ENCODE measurements at regions not wholly inside any gene's neighbourhood (a gene's known extent, or its start where the extent isn't known, plus 50 kb on each side); places are given as distances from the start of the nearest gene placed in this dataset.

DNA sequence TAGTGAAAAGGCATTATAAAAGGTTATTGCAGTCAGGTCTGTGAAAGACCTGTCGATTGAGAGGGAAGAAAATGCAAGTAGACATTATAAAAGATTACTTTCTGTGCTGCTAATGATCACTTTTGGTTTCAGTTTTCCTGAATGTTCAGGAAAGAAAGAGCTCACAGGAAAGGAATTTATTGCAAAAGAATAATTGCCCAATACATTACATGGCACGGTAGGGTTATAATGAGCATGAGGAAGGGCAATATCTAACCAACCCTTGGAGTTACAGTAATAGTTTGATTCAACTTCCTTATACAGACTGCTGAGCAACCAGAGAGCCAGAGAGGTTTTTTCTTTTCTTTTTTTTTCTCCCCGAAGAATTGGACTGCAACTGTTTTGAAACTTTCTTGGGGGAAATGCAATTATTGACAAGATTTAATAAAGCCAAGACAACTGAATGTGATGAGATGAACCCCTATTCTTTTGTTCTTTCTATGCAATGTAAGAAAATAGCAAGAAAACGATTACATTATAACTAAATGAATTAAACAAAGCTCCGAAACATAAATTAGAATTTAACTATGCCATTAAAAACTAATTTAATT, 247.0 kb downstream of the C4orf33 start:
- no peak for TF ChIP-seq GLIS3 (CRISPR knock-in tag; IDR thresholded peaks at IDR 0.05)
- TF ChIP-seq, protein P1, sequence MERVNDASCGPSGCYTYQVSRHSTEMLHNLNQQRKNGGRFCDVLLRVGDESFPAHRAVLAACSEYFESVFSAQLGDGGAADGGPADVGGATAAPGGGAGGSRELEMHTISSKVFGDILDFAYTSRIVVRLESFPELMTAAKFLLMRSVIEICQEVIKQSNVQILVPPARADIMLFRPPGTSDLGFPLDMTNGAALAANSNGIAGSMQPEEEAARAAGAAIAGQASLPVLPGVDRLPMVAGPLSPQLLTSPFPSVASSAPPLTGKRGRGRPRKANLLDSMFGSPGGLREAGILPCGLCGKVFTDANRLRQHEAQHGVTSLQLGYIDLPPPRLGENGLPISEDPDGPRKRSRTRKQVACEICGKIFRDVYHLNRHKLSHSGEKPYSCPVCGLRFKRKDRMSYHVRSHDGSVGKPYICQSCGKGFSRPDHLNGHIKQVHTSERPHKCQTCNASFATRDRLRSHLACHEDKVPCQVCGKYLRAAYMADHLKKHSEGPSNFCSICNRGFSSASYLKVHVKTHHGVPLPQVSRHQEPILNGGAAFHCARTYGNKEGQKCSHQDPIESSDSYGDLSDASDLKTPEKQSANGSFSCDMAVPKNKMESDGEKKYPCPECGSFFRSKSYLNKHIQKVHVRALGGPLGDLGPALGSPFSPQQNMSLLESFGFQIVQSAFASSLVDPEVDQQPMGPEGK (CRISPR knock-in tag; IDR thresholded peaks at IDR 0.05; ENCODE audit: borderline replicate concordance): no peak
- TF ChIP-seq, protein P2, sequence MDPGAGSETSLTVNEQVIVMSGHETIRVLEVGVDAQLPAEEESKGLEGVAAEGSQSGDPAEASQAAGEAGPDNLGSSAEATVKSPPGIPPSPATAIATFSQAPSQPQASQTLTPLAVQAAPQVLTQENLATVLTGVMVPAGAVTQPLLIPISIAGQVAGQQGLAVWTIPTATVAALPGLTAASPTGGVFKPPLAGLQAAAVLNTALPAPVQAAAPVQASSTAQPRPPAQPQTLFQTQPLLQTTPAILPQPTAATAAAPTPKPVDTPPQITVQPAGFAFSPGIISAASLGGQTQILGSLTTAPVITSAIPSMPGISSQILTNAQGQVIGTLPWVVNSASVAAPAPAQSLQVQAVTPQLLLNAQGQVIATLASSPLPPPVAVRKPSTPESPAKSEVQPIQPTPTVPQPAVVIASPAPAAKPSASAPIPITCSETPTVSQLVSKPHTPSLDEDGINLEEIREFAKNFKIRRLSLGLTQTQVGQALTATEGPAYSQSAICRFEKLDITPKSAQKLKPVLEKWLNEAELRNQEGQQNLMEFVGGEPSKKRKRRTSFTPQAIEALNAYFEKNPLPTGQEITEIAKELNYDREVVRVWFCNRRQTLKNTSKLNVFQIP (CRISPR knock-in tag; IDR thresholded peaks at IDR 0.05; ENCODE audit: borderline replicate concordance, low read depth): no peak
- no peak for TF ChIP-seq SNAI2 (CRISPR knock-in tag; IDR thresholded peaks at IDR 0.05)
- TF ChIP-seq, protein P3, sequence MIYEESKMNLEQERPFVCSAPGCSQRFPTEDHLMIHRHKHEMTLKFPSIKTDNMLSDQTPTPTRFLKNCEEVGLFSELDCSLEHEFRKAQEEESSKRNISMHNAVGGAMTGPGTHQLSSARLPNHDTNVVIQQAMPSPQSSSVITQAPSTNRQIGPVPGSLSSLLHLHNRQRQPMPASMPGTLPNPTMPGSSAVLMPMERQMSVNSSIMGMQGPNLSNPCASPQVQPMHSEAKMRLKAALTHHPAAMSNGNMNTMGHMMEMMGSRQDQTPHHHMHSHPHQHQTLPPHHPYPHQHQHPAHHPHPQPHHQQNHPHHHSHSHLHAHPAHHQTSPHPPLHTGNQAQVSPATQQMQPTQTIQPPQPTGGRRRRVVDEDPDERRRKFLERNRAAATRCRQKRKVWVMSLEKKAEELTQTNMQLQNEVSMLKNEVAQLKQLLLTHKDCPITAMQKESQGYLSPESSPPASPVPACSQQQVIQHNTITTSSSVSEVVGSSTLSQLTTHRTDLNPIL (CRISPR knock-in tag; IDR thresholded peaks at IDR 0.05; ENCODE audit: low read depth): no peak
- TF ChIP-seq ZNF565 (CRISPR knock-in tag; conservative IDR thresholded peaks at IDR 0.05; ENCODE audit: low read depth): no peak
- no peak for TF ChIP-seq ZNF8 (CRISPR knock-in tag; IDR thresholded peaks at IDR 0.05)
- no peak for TF ChIP-seq PPARA (CRISPR knock-in tag; IDR thresholded peaks at IDR 0.05; ENCODE audit: borderline replicate concordance)
- no peak for TF ChIP-seq TCF4 (CRISPR knock-in tag; IDR thresholded peaks at IDR 0.05; ENCODE audit: borderline replicate concordance)
- TF ChIP-seq ZFP30 (CRISPR knock-in tag; IDR thresholded peaks at IDR 0.05): no peak
- no peak for TF ChIP-seq RARB (CRISPR knock-in tag; IDR thresholded peaks at IDR 0.05)
